IMR-90 (cell line): ENCODE measurements at regions not wholly inside any gene's neighbourhood (a gene's known extent, or its start where the extent isn't known, plus 50 kb on each side); places are given as distances from the start of the nearest gene placed in this dataset.

Source experiments
- ATAC-seq: fragments of 200-7000 bp; cut with Tn5 transposase; 2 replicates; pipeline ENCODE4 v1.9.1; 2020; ENCODE audit warnings: low read depth, mild to moderate bottlenecking, moderate library complexity
- BruUV-seq: library from RNA; stranded (reverse); fragments of 400-500 nt; replicated peaks from 2 replicates; lab custom pipeline; 2021; lab: Mats Ljungman, UMichigan
- CTCF ChIA-PET: fragments of 300-600 bp; formaldehyde crosslinking; extraction: SDS; loops from one replicate; lab custom pipeline; 2021; ENCODE audit warnings: antibody characterized with exemption; lab: Yijun Ruan, JAX
- POLR2A ChIA-PET: fragments of 300-600 bp; sonication (Branson Sonifier 250); formaldehyde crosslinking; loops from one replicate; lab custom pipeline; 2022; ENCODE audit warnings: antibody characterized with exemption; ENCODE audit not compliant: unreplicated experiment; lab: Charles Lee
- DNase-seq: peaks from one replicate; pipeline ENCODE4 v3.0.0; 2013
- H2AFZ ChIP-seq: replicated peaks from 2 replicates; pipeline ENCODE3; 2013; ENCODE audit warnings: low read length, mild to moderate bottlenecking; ENCODE audit not compliant: poor library complexity
- H2AK5ac ChIP-seq: 2 replicates; pipeline ENCODE4 v1.6.1; 2013; ENCODE audit warnings: low read depth, low read length, inconsistent platforms
- H2AK9ac ChIP-seq: replicated peaks from 2 replicates; pipeline ENCODE3; 2013; ENCODE audit warnings: mild to moderate bottlenecking, low read depth, low read length, moderate library complexity; ENCODE audit not compliant: poor library complexity
- H2BK120ac ChIP-seq: 2 replicates; pipeline ENCODE4 v1.6.1; 2013; ENCODE audit warnings: low read depth, low read length, inconsistent platforms
- H2BK15ac ChIP-seq: 3 replicates; pipeline ENCODE4 v1.6.1; 2013; ENCODE audit warnings: low read depth, low read length, inconsistent platforms
- H2BK20ac ChIP-seq: 2 replicates; pipeline ENCODE4 v1.6.1; 2013; ENCODE audit warnings: low read depth, mild to moderate bottlenecking, inconsistent platforms, low read length, moderate library complexity
- H2BK5ac ChIP-seq: 2 replicates; pipeline ENCODE4 v1.6.1; 2013; ENCODE audit warnings: mild to moderate bottlenecking, low read depth, low read length, inconsistent platforms; ENCODE audit not compliant: poor library complexity, severe bottlenecking
- H3K14ac ChIP-seq: replicated peaks from 2 replicates; pipeline ENCODE4 v1.6.1; 2013; ENCODE audit warnings: low read depth, low read length, inconsistent platforms
- H3K18ac ChIP-seq: 2 replicates; pipeline ENCODE4 v1.6.1; 2013; ENCODE audit warnings: low read depth, low read length, control low read depth
- H3K23ac ChIP-seq: 2 replicates; pipeline ENCODE4 v1.6.1; 2013; ENCODE audit warnings: low read depth, low read length, inconsistent platforms
- H3K27ac ChIP-seq: 2 replicates; pipeline ENCODE4 v1.5.1; 2013; ENCODE audit warnings: mild to moderate bottlenecking, control low read depth, low read length; ENCODE audit not compliant: insufficient read depth
- H3K27me3 ChIP-seq: 2 replicates; pipeline ENCODE4 v1.6.1; 2013; ENCODE audit warnings: low read length; ENCODE audit not compliant: control insufficient read depth, insufficient read depth
- H3K36me3 ChIP-seq: 2 replicates; pipeline ENCODE4 v1.6.1; 2013; ENCODE audit warnings: low read length, mixed read lengths; ENCODE audit not compliant: control insufficient read depth, insufficient read depth
- H3K4ac ChIP-seq: 2 replicates; pipeline ENCODE4 v1.6.1; 2013; ENCODE audit warnings: low read depth, low read length, inconsistent platforms
- H3K4me1 ChIP-seq: 2 replicates; pipeline ENCODE4 v1.6.1; 2013; ENCODE audit warnings: low read length, mixed read lengths; ENCODE audit not compliant: control insufficient read depth, insufficient read depth
- H3K4me2 ChIP-seq: 2 replicates; pipeline ENCODE4 v1.6.1; 2013; ENCODE audit warnings: low read depth, mild to moderate bottlenecking, control low read depth, low read length, moderate library complexity
- H3K4me3 ChIP-seq: 2 replicates; pipeline ENCODE4 v1.5.1; 2013; ENCODE audit warnings: low read depth, mild to moderate bottlenecking, control low read depth, low read length, moderate library complexity; ENCODE audit not compliant: insufficient read depth
- H3K56ac ChIP-seq: 2 replicates; pipeline ENCODE4 v1.6.1; 2013; ENCODE audit warnings: low read length, inconsistent platforms; ENCODE audit not compliant: insufficient read depth; ENCODE audit errors: extremely low read depth
- H3K79me1 ChIP-seq, 2 experiments: 2 replicates each; pipeline ENCODE4 v1.6.1; 2013; ENCODE audit warnings: low read length in 2 of 2, inconsistent platforms in 1 of 2, low read depth in 1 of 2
- H3K9ac ChIP-seq: 2 replicates; pipeline ENCODE4 v1.6.1; 2013; ENCODE audit warnings: low read depth, low read length, control low read depth
- H3K9me1 ChIP-seq: 2 replicates; pipeline ENCODE4 v1.6.1; 2013; ENCODE audit warnings: low read length, inconsistent platforms; ENCODE audit not compliant: insufficient read depth
- H3K9me3 ChIP-seq: 2 replicates; pipeline ENCODE4 v1.6.1; 2013; ENCODE audit warnings: low read length; ENCODE audit not compliant: control insufficient read depth, insufficient read depth
- H4K20me1 ChIP-seq: 2 replicates; pipeline ENCODE4 v1.6.1; 2013; ENCODE audit warnings: low read length, inconsistent platforms; ENCODE audit not compliant: insufficient read depth
- H4K5ac ChIP-seq: 2 replicates; pipeline ENCODE4 v1.6.1; 2013; ENCODE audit warnings: mild to moderate bottlenecking, low read depth, low read length, control low read depth
- H4K8ac ChIP-seq, 2 experiments: 2 replicates each; pipeline ENCODE4 v1.6.1; 2013; ENCODE audit warnings: low read depth in 2 of 2, low read length in 2 of 2, control low read depth in 1 of 2, inconsistent platforms in 1 of 2
- H4K91ac ChIP-seq: 2 replicates; pipeline ENCODE4 v1.6.1; 2013; ENCODE audit warnings: low read depth, low read length, inconsistent platforms; ENCODE audit not compliant: insufficient read depth
- BHLHE40 ChIP-seq: fragments of 150-350 bp; IDR thresholded peaks from 2 replicates; pipeline ENCODE4 v1.6.1; 2016; ENCODE audit warnings: mild to moderate bottlenecking, low read depth, low read length
- CEBPB ChIP-seq: IDR thresholded peaks from 2 replicates; pipeline ENCODE4 v1.6.1; 2012; ENCODE audit warnings: low read depth, low read length, improper control_type of control experiment
- POLR2A ChIP-seq: IDR thresholded peaks from 2 replicates; pipeline ENCODE4 v1.6.1; 2012; ENCODE audit warnings: mild to moderate bottlenecking, low read depth, low read length
- WGBS, 2 experiments: methylation state at CpG; one replicate each; pipeline versions ENCODE4 v1.1.5 to v1.1.7; 2013; ENCODE audit warnings: missing lambda C conversion rate in 2 of 2; ENCODE audit not compliant: insufficient read length in 1 of 2; ENCODE audit errors: extremely low coverage in 2 of 2; 5-methylcytosine and 5-hydroxymethylcytosine counted together
- dilution Hi-C: fragments of 300-500 bp; cut with HindIII; formaldehyde crosslinking; loops from one replicate; pipeline ENCODE4 v1.14.3; 2018; ENCODE audit warnings: low sequenced_read_pairs; ENCODE audit not compliant: unreplicated experiment
- in situ Hi-C: fragments of 300-500 bp; cut with MboI; formaldehyde crosslinking; loops from 3 replicates; pipeline ENCODE4 v1.14.3; 2019; ENCODE audit warnings: low sequenced_read_pairs, inconsistent platforms, mixed read lengths
- intact Hi-C: fragments of 100-400 bp; cut with micrococcal nuclease; formaldehyde crosslinking; loops from 2 replicates; pipeline ENCODE4 v1.10.0; 2022
- TF ChIP-seq, protein P1 (sequence below): fragments of 150-350 bp; IDR thresholded peaks from 2 replicates; pipeline ENCODE4 v1.6.1; 2017; ENCODE audit warnings: mild to moderate bottlenecking, antibody characterized with exemption, low read length, low read depth

DNA sequence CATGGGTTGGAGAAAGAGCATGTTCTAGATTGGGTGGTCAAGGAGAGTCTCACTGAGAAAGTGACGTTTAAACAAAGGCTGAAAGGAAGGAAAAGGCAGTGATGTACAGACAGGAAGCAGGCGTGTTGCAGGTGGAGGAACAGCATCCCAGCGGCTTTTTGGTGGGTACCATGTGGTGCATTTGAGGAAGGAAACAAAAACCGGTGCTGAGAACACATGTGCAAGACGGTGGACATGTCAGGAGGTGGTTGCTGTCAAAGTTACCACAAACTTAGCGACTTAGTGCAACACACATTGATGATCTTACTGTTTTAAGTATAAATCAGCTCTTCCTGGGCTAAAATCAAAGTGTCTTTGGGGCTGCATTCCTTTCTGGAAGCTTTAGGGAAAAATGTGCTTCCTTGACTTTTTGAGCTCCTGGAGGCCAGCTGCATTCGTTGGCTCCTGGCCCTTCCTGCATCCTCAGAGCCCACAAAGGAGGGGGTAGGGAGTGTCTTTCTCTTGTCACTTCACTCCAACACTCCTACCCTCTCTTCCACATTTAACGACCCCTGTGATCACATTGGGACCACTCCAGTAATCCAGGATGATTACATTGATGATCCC is 380.6 kb downstream of the FBXO15 start:
- no peak overlapping the region for H2BK5ac ChIP-seq
- intact Hi-C loops (no loop called here), dilution Hi-C loops (no loop called here), in situ Hi-C loops (no loop called here)
- H3K9me3 ChIP-seq: no peaks in the 10 kb centered on the region
- no peak overlapping the region for H3K27ac ChIP-seq
- no peaks in the 10 kb centered on the region for H3K79me1 ChIP-seq
- H4K8ac ChIP-seq: no peak overlapping the region
- no peak overlapping the region; the same call in 1 of the 2 replicates for H3K18ac ChIP-seq
- BruUV-seq: no TSS peak
- no peak overlapping the region for H3K4me2 ChIP-seq
- H3K23ac ChIP-seq: no peak overlapping the region
- no peak overlapping the region for H4K91ac ChIP-seq
- DNase-seq (peak; percentile 11), ATAC-seq (peak; percentile 14; the same call in 1 of the 2 replicates)
- no peaks in the 10 kb centered on the region for H3K9me1 ChIP-seq
- H2BK120ac ChIP-seq: no peak overlapping the region
- no peak overlapping the region for H2AK5ac ChIP-seq
- H3K14ac ChIP-seq: no peak overlapping the region
- no peaks in the 10 kb centered on the region for H4K20me1 ChIP-seq
- CTCF ChIA-PET: interaction anchor here (0.6 kb wide), 1 partner anchor 700 kb away, joined by 3 read pairs; no protein-coding TSS in a partner anchor
- H3K36me3 ChIP-seq: no peaks in the 10 kb centered on the region
- no peak overlapping the region for H2AK9ac ChIP-seq
- H2AFZ ChIP-seq: no peak overlapping the region
- H3K4ac ChIP-seq: no peak overlapping the region
- no peaks in the 10 kb centered on the region for H3K27me3 ChIP-seq
- no peak overlapping the region for H3K9ac ChIP-seq
- no peak overlapping the region for H4K5ac ChIP-seq
- TF ChIP-seq POLR2A: no peak
- TF ChIP-seq, protein P1, sequence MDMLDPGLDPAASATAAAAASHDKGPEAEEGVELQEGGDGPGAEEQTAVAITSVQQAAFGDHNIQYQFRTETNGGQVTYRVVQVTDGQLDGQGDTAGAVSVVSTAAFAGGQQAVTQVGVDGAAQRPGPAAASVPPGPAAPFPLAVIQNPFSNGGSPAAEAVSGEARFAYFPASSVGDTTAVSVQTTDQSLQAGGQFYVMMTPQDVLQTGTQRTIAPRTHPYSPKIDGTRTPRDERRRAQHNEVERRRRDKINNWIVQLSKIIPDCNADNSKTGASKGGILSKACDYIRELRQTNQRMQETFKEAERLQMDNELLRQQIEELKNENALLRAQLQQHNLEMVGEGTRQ: no peak
- no peak for TF ChIP-seq BHLHE40
- TF ChIP-seq CEBPB: no peak
- no peaks in the 10 kb centered on the region; the same call in 1 of the 2 replicates for H3K4me1 ChIP-seq
- no peak overlapping the region for H2BK15ac ChIP-seq
- POLR2A ChIA-PET: no interaction called here
- no peak overlapping the region for H3K56ac ChIP-seq
- no peak overlapping the region for H3K4me3 ChIP-seq
- H2BK20ac ChIP-seq: no peak overlapping the region
- WGBS, 2 experiments: 90% methylated on average over 3 of the region's 8 CpGs; no CpG with 5 or more reads in 1 of the 2 experiments
